MM.1S (cell line): ENCODE measurements at regions not wholly inside any gene's neighbourhood (a gene's known extent, or its start where the extent isn't known, plus 50 kb on each side); places are given as distances from the start of the nearest gene placed in this dataset.

Source experiments
- EZH2 ChIP-seq: fragments of 300-600 bp; sonication (generic); optimal IDR thresholded peaks from 2 replicates; pipeline ENCODE3; 2017; ENCODE audit warnings: low read depth, mild to moderate bottlenecking, antibody characterized with exemption, low read length, mixed read lengths
- EZH2phosphoT487 ChIP-seq: fragments of 300-600 bp; sonication (generic); IDR thresholded peaks from 2 replicates; pipeline ENCODE4 v1.6.1; 2018; ENCODE audit warnings: antibody characterized with exemption, low read length
- TF ChIP-seq, protein P1 (sequence below): fragments of 300-600 bp; sonication (generic); IDR thresholded peaks from 2 replicates; pipeline ENCODE4 v1.5.1; 2016; ENCODE audit warnings: antibody characterized with exemption, low read length, mixed read lengths

DNA sequence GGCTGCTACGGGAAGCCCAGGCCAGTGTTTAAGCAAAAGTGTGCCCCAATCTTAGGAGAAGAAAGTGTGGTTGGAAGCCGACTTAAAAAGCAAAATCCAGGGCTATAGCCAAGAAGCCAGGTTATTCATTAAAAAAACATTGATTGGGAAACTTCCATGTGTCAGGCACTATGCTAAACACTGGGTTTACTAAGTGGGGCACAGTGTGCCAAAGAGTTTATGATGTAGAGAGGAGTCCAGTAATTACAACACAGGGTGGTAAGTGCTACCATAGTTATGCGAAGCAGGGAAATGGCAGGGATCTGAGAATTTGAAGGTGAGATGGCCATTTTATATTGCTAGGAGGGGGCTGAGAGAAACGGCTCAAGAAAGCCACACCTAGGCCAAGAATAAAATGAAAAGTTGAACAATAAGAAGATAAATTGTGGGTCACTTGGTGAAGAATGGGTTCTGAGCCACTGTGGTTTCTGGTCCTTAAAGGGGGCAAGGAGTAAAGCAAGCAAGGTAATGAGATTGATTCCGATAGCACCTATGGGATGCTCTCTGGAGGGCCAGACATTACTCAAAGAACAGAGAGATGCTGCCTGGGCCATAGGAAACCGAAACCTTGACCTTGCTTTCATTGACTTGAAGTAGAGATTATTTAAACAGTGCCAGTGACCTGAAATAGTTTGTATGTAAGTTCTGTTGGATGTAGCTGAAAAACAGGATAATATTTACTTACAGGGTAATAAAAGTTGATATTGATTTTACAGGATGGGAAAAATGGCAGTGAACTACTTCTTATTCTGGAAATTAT is 177.8 kb downstream of the GIPC2 start:
- TF ChIP-seq EZH2 (no peak), EZH2phosphoT487 (no peak)
- TF ChIP-seq, protein P1, sequence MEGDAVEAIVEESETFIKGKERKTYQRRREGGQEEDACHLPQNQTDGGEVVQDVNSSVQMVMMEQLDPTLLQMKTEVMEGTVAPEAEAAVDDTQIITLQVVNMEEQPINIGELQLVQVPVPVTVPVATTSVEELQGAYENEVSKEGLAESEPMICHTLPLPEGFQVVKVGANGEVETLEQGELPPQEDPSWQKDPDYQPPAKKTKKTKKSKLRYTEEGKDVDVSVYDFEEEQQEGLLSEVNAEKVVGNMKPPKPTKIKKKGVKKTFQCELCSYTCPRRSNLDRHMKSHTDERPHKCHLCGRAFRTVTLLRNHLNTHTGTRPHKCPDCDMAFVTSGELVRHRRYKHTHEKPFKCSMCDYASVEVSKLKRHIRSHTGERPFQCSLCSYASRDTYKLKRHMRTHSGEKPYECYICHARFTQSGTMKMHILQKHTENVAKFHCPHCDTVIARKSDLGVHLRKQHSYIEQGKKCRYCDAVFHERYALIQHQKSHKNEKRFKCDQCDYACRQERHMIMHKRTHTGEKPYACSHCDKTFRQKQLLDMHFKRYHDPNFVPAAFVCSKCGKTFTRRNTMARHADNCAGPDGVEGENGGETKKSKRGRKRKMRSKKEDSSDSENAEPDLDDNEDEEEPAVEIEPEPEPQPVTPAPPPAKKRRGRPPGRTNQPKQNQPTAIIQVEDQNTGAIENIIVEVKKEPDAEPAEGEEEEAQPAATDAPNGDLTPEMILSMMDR = no peak
